ENCODE measurements at regions not wholly inside any gene's neighbourhood (a gene's known extent, or its start where the extent isn't known, plus 50 kb on each side); places are given as distances from the start of the nearest gene placed in this dataset.

DNA sequence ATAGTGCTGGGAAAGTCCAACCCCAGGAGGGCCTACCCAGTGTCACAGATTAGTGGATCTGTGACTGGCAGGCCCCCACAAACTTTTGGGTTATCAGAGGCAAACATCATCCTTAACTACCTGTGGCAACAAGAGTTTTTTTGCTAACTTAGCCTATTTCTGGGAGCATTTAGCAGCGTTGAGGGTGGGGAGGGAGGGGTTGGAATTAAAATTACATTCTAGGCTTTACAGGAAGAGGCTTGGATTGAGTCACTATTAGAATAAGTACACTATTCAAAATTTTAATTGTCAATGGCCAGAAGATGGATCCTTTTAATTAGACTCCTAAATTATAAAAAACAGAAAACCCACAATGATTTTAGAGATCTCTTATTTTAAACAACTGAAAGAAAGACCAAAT is 267.9 kb upstream of the NPSR1 start:
- Histone ChIP-seq H3K4me2 (ENCODE audit: insufficient read depth, low read length) (no peak overlapping the region), H3K79me2 (ENCODE audit: control insufficient read depth, insufficient read depth, low read length) (no peaks in the 10 kb centered on the region), H4K20me1 (replicated peaks; ENCODE audit: control insufficient read depth, insufficient read depth, low read length) (no peaks in the 10 kb centered on the region), H3K36me3 (ENCODE audit: control insufficient read depth, insufficient read depth, low read length) (no peaks in the 10 kb centered on the region), H3K4me3 (no peak overlapping the region), H3K27me3 (ENCODE audit: control insufficient read depth in 2 of 2, insufficient read depth in 2 of 2, low read length in 2 of 2) (no peaks in the 10 kb centered on the region), H2AFZ (ENCODE audit: low read depth, low read length) (no peak overlapping the region), H3K9me1 (ENCODE audit: control insufficient read depth, insufficient read depth, low read length) (no peaks in the 10 kb centered on the region), H3K9ac (ENCODE audit: insufficient read depth in 1 of 2, low read depth in 2 of 2, low read length in 2 of 2) (no peak overlapping the region), H3K9me3 (replicated peaks; ENCODE audit: control insufficient read depth, insufficient read depth, low read depth, low read length) (no peaks in the 10 kb centered on the region), H3K27ac (ENCODE audit: extremely low read depth, low read depth, low read length) (no peak overlapping the region), H3K4me1 (replicated peaks in 1 of 2; ENCODE audit: control insufficient read depth in 2 of 2, insufficient read depth in 2 of 2, low read length in 2 of 2) (no peaks in the 10 kb centered on the region)
- intact Hi-C loops (cut with micrococcal nuclease) (no loop called here), in situ Hi-C loops (cut with MboI) (no loop called here)
- no CpG with 5 or more reads among the region's 1 CpG for WGBS (ENCODE audit: insufficient coverage, low coverage, missing lambda C conversion rate)
- ChIA-PET POLR2A (no interaction called here), CTCF (ENCODE audit: low intra/inter-chr PET ratio) (no interaction called here)
- no TSS peak for BruUV-seq (replicated peaks)
- DNase-seq (ENCODE audit: extremely low read depth in 1 of 4, low spot score in 3 of 4) = no peak
- TF ChIP-seq ZEB2 (IDR thresholded peaks at IDR 0.05) (no peak), RBFOX2 (IDR thresholded peaks at IDR 0.05; ENCODE audit: low read depth, low read length) (no peak), SLC30A9 (CRISPR knock-in tag; IDR thresholded peaks at IDR 0.05) (no peak), RFX5 (IDR thresholded peaks at IDR 0.05; ENCODE audit: low read depth, low read length) (no peak), CHD4 (IDR thresholded peaks at IDR 0.05; ENCODE audit: insufficient read depth, insufficient replicate concordance, low read depth, low read length, poor library complexity, severe bottlenecking) (no peak), PRPF4 (IDR thresholded peaks at IDR 0.05; ENCODE audit: insufficient read depth, low read depth, low read length, poor library complexity, severe bottlenecking) (no peak), MEIS2 (IDR thresholded peaks at IDR 0.05; ENCODE audit: partially characterized antibody) (no peak), MECOM (CRISPR knock-in tag; IDR thresholded peaks at IDR 0.05) (no peak), POLR2G (IDR thresholded peaks at IDR 0.05; ENCODE audit: low read depth, low read length) (no peak), TSC22D4 (tag; IDR thresholded peaks at IDR 0.05) (no peak), HDAC8 (tag; IDR thresholded peaks at IDR 0.05) (no peak), CAMTA2 (CRISPR knock-in tag; conservative IDR thresholded peaks at IDR 0.05) (no peak)
- TF ChIP-seq, protein P1, sequence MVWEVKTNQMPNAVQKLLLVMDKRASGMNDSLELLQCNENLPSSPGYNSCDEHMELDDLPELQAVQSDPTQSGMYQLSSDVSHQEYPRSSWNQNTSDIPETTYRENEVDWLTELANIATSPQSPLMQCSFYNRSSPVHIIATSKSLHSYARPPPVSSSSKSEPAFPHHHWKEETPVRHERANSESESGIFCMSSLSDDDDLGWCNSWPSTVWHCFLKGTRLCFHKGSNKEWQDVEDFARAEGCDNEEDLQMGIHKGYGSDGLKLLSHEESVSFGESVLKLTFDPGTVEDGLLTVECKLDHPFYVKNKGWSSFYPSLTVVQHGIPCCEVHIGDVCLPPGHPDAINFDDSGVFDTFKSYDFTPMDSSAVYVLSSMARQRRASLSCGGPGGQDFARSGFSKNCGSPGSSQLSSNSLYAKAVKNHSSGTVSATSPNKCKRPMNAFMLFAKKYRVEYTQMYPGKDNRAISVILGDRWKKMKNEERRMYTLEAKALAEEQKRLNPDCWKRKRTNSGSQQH (CRISPR knock-in tag; IDR thresholded peaks at IDR 0.05) = no peak
- FAIRE-seq = no peak
- ATAC-seq = no peak
